ENCODE measurements at regions not wholly inside any gene's neighbourhood (a gene's known extent, or its start where the extent isn't known, plus 50 kb on each side); places are given as distances from the start of the nearest gene placed in this dataset.
A peak's percentile ranks its signal among the peaks of the same experiment; 100 is the strongest.
"Not testable (repeated sequence)": the region's sequence is repeated elsewhere in the genome, so short reads cannot be mapped to it uniquely, and the experiment has no call there.

- no peak for DNase-seq (ENCODE audit: low read depth)
These were observed 496.5 kb upstream of the TBL1XR1 start for GRCh38 chr3:177693616-177694264.

GRCh38 chr3:177694316-177694715 is 497.0 kb upstream of the TBL1XR1 start:
- DNase-seq (ENCODE audit: low read depth), result no peak

GRCh38 chr3:177694951-177695350 is 497.7 kb upstream of the TBL1XR1 start:
- DNase-seq (ENCODE audit: low read depth), result no peak

- DNase-seq (ENCODE audit: low read depth), result no peak
These were observed 502.8 kb upstream of the TBL1XR1 start for GRCh38 chr3:177700117-177700516.

GRCh38 chr3:177703788-177704187 is 506.5 kb upstream of the TBL1XR1 start:
- DNase-seq (ENCODE audit: low read depth), result peak; percentile 69

- no peak for DNase-seq (ENCODE audit: low read depth)
These were observed 508.9 kb upstream of the TBL1XR1 start for GRCh38 chr3:177705976-177706823.

GRCh38 chr3:177709470-177709869 is 512.2 kb upstream of the TBL1XR1 start:
- DNase-seq (ENCODE audit: low read depth), result not testable (repeated sequence)

- DNase-seq (ENCODE audit: low read depth), result no peak
These were observed 513.2 kb upstream of the TBL1XR1 start for GRCh38 chr3:177710506-177710905.

GRCh38 chr3:177711637-177712036 is 514.4 kb upstream of the TBL1XR1 start:
- DNase-seq (ENCODE audit: low read depth), result no peak

- DNase-seq (ENCODE audit: low read depth), result no peak
These were observed 516.9 kb upstream of the TBL1XR1 start for GRCh38 chr3:177713928-177714900.

- DNase-seq (ENCODE audit: low read depth), result no peak
These were observed 517.7 kb upstream of the TBL1XR1 start for GRCh38 chr3:177714945-177715344.

- no peak for DNase-seq (ENCODE audit: low read depth)
These were observed 518.7 kb upstream of the TBL1XR1 start for GRCh38 chr3:177715980-177716379.

GRCh38 chr3:177720927-177721326 is 523.6 kb upstream of the TBL1XR1 start:
- DNase-seq (ENCODE audit: low read depth), result not testable (repeated sequence)

- DNase-seq (ENCODE audit: low read depth), result no peak
These were observed 524.8 kb upstream of the TBL1XR1 start for GRCh38 chr3:177721864-177722785.

GRCh38 chr3:177724020-177724638 is 526.8 kb upstream of the TBL1XR1 start:
- no peak for DNase-seq (ENCODE audit: low read depth)

- no peak for DNase-seq (ENCODE audit: low read depth)
These were observed 527.9 kb upstream of the TBL1XR1 start for GRCh38 chr3:177725165-177725564.

- DNase-seq (ENCODE audit: low read depth), result no peak
These were observed 529.5 kb upstream of the TBL1XR1 start for GRCh38 chr3:177726807-177727206.

GRCh38 chr3:177729956-177730681 is 532.8 kb upstream of the TBL1XR1 start:
- DNase-seq (ENCODE audit: low read depth), result no peak

GRCh38 chr3:177730814-177731213 is 533.5 kb upstream of the TBL1XR1 start:
- no peak for DNase-seq (ENCODE audit: low read depth)

Measured in HT1080 (cell line).